Dermis microvascular lymphatic vessel endothelial cell (primary cell): ENCODE measurements at regions not wholly inside any gene's neighbourhood (a gene's known extent, or its start where the extent isn't known, plus 50 kb on each side); places are given as distances from the start of the nearest gene placed in this dataset.
"Not testable (repeated sequence)": the region's sequence is repeated elsewhere in the genome, so short reads cannot be mapped to it uniquely, and the experiment has no call there.

Source experiments
- DNase-seq, 2 donors: peaks; one replicate each; pipeline versions ENCODE4 v3.0.0 to v3.0.0-alpha.2; 2010; ENCODE audit warnings: low read depth in 2 of 2

DNA sequence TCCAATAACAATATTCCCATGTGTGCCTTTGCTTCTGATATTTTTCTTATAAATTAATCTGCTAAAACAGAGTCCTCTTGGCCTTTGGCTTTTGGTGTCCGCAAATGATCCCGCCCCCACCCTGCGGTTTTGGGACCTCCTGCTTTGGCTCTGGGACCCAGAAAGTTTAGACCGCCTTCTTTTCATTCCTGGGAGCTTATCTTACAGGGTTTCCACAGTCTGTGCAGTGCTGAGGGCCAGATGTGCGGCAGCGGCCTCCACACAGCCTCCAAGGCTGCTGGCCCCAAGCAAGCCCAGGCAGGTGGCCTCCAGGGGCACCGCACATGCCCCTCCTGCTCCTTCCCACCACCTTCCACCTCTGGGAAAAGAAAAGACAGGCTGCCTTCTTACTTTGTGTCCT lies 191.5 kb downstream of the ERCC6L2 start:
- DNase-seq, result no peak

DNA sequence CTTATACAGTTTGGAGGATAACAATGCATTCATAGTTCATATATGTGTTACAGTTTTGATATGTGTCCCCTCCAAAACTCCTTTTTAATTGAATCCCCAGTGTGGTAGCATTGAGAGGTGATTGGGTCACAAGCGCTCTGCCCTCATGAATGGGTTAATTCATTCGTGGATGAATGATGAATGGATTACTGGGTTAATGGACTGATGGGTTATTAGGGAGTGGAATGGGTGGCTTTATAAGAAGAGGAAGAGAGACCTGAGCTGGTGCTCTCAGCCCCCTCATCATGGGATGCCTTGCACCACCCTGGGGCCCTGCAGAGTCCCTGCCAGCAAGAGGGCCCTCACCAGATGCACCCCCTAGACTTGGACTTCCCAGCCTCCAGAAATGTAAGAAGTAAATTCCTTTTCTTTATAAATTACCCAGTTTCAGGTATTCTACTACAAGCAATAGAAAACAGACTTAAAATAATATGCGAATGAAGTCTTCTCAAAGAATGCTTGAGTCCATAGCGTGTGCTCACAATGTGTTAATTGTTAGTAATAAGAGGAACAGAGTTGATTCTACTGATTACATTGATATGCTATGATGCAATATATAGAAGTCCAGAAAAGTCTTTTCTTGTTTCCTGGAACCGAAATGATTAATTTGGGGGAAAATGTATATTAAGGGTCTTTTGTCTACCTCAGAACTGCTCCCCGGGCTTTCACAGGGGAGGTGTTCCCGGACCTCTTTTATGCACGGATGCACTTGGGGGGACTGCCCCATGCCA lies 190.2 kb downstream of the ERCC6L2 start:
- no peak for DNase-seq

DNA sequence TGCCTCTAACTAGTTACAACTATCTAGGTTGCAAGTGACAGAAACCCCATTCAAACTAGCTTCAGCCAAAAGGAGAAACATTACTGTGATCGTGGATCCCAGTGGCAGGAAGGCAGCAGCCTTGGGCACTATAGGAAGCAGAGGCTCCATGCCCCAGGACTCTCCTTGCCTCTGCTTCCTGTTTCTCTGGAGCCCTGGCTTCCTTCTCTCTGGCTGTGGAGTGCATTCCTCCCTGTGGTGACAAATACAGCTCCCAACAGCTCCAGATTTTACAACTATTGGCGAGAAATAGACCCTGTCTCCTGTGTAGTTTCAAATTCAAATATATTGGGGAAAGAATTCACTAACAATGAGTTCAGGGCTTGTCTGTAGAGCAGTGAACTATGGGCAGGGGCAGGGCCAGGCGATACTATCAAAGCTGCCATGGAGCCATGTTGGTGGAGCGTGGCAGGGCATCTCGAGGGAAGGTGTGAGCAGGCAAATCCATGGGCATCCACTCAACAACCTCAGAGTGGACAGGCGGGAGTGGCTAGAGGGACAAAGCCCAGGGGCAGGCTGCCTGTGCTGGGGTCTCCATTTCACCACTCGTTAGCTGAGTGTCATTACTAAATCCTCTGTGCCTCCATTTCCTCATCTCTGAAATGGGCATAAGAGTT lies 189.5 kb downstream of the ERCC6L2 start:
- DNase-seq, result peak in 1 of 2 donors; percentile 17

DNA sequence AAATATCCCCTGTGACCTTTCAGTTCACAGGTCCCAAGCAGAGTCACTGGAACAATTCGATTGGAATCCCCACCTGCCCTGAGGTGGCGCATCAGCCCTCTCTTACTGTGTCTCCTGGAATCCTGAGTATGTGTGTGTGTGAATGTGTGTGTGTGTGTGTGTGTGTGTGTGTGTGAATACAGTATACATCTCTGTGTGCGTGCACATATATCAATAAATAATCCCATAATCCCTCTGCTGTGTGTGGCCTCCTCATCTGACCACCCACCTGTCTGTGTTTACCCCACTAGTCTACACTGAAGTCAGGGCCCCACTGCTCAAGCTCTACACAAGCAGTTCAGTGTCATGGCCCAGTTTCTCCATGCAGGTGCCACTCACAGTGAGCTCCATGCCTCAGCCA lies 187.4 kb downstream of the ERCC6L2 start:
- DNase-seq, result no peak

DNA sequence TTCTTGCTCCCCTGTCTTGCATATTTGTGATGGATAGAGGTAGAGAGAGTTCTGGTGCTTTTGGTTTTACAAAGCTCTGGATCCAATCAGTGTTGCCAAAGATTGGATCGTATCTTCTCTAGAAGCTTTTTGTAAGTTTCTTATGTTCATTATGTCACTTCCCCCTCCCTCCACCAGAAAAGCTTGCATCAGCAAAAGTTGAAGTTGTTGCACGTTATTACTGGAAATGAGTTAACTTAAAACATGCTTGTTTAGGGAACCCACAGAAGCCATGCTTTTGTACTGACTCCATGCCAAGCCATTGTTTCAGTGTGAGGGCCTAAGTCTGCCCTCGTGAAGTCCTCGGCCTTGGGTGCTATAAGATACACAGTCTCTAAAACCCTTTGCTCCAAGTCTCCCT lies 186.5 kb downstream of the ERCC6L2 start:
- no peak for DNase-seq

DNA sequence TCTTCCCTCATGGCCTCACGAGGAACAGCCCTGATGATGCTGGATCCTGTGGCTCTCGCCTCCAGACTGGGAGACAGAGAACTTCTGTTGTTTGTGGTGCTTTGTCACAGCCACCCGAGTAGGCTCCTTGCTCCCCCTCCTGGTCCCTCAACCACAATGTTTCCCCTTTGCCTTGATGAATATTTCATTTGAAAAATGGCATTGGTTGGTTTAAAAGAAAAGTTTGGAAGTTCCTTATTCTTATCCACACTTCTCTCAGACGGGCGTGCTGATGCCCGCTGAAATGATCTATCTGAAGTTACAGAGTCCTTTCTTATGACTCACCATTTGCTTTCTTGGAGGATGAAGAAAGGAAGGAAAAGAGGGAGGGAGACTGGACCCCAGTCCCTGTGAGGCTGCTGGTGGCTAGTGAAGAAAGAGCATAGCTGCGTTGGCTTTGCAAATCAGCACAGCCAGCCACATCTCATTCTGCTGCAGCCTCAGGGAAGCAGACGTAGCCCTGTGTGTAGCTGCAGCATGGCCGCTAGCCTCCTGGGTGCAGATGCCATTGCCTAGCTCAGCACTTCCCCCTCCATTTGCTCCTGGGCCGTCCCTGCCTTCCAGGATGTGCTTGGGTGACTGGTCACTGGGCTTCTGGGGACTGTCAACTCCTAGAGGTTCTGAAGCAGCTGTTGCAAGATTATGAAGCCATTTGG lies 185.9 kb downstream of the ERCC6L2 start:
- DNase-seq, result peak; percentile 42 to 64

DNA sequence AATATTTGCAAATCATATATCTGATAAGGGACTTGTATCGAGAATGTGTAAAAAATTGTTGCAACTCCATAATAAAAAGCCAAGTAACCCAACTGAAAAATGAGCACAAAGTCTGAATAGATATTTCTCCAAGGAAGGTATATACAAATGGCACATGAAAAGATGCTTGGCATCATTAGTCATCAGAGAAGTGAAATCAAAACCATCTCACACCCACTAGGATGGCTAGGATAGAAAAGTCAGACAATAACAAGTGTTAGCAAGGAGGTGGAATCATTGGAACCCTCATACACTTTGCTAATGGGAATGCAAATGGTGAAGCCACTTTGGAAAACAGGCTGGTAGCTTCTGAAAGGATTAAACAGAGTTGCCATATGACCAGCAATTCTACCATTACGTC lies 182.7 kb downstream of the ERCC6L2 start:
- DNase-seq, result no peak

DNA sequence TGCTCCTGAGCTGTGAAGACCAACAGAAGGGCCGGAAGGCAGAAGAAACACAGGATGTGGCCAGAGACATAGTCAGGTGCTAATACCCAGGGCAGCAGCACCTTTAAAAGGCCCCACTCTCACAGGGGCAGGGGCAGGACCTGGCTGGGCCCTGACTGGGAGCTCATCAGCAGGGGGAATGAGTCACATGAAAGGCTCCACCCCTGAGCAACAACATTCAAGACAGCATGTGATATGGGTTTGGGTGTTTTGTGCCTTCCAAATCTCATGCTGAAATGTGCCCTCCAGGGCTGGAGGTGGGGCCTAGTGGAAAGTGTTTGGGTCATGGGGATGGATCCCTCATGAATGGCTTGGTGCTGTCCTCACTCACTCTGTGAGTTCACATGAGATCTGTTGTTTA lies 181.7 kb downstream of the ERCC6L2 start:
- DNase-seq, result no peak

DNA sequence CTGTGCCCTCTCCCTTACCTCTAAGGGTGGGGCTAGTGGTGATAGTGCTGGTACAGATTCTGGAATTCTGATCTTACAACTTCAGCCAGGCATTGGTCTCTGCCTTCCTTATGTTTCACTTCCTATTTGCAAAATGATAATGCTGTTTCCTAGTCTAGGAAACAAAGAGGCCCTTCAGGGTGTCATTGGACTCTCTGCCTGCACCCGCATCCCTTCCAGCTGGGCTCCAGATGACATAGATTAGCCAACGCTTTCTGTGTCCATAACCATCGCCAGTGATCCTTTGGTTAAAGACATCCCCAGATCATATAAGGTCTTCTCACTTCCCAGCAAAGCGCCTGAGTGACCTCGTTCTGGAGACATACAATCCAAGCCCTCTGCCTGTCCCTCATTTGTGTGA lies 180.7 kb downstream of the ERCC6L2 start:
- no peak for DNase-seq

DNA sequence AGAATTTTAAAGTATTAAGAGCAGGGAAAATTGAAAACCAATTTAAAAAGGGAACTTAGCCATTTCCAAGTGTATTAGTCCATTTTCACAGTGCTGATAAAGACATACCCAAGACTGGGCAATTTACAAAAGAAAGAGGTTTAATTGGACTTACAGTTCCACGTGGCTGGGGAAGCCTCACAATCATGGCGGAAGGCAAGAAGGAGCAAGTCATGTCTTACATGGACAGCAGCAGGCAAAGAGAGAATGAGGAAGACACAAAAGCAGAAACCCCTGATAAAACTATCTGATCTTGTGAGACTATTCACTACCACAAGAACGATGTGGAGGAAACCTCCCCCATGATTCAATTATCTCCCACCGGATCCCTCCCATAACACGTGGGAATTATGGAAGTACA lies 178.8 kb downstream of the ERCC6L2 start:
- DNase-seq, result not testable (repeated sequence)

DNA sequence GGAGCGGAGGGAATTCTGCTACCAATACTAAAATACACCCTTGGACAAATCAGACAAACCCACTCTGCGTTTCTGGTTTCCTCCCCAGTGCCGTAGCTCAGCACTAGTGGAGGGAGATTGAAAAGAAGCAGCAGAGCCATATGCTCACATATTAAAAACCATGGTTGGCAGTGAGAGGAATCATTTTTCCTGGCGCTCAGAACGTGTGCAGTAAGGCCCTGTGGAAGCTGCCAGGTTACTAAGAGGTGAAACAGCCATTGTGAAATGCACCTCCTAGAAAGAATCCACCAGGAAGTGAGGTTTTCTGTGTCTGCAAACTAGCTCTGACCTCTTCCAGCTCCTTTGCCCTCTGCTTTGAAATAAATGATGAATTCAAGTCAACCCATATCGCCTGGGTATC lies 177.2 kb downstream of the ERCC6L2 start:
- DNase-seq, result no peak

DNA sequence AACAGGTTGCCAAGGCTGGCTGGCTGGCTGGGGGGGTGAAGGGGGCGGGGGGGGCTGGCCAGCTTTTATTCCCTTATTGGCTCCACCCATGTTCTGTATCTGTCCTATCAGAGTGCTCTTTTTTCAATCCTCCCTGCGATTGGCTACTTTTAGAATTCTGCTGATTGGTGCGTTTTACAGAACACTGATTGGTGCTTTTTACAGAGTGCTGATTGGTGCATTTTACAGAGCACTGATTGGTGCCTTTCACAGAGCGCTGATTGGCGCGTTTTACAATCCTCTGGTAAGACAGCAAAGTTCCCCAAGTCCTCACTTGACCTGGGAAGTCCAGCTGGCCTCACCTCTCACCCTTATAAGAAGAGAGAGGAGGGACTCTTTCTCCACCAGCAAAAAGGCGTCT lies 175.9 kb downstream of the ERCC6L2 start:
- DNase-seq, result no peak

DNA sequence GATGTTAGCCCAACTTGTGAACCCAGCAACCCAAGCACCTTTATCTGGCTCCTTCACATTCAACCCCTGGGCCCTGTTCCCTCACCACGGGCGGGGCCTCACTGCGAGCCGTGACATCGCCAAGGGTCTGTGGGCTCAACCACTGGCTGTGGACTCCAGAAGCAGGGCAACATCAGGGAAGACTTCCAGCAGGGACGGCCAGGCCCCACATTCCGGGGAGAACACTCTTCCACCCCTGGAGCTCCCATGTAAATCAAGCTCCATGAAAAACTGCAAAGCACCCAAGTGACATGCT lies 175.3 kb downstream of the ERCC6L2 start:
- DNase-seq, result no peak

DNA sequence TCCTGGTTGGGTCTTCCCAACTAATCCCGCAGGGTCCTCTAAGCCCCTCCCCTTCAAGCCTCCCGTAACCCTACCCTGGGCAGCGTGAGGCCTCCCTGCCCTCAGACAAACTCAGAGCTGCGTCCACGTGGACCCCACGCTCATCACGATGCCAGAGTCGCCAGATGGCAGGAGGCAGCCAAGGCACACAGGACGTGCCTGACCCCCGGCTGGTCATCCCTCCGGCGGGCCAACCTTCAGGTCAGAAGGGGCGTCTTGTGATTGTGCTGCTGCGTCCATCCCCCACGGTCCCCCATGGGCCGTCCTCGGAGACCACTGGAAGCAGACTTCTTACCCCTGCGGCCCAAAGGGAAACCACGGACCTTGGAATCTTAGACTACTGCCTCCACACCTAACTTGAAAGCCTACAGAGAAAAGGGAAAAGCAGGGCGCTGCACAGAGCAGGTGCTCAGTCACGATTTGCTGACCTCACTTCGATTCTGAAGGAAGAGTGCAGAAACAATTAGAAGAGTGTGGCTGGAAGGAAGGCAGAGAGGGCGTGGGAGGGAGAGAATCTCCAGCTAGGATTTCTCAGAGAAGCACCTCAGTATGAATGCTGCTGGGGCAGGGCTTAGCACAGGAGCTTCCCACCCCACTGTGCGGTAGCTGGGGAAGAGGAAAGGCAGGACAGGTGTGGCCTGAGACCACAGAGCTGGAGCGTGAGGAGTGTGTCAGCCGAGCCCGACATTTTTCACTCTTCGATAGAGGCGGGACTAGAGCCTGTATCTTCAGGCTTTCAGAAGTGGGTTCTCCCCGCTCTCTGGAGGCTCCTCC lies 174.8 kb downstream of the ERCC6L2 start:
- no peak for DNase-seq

DNA sequence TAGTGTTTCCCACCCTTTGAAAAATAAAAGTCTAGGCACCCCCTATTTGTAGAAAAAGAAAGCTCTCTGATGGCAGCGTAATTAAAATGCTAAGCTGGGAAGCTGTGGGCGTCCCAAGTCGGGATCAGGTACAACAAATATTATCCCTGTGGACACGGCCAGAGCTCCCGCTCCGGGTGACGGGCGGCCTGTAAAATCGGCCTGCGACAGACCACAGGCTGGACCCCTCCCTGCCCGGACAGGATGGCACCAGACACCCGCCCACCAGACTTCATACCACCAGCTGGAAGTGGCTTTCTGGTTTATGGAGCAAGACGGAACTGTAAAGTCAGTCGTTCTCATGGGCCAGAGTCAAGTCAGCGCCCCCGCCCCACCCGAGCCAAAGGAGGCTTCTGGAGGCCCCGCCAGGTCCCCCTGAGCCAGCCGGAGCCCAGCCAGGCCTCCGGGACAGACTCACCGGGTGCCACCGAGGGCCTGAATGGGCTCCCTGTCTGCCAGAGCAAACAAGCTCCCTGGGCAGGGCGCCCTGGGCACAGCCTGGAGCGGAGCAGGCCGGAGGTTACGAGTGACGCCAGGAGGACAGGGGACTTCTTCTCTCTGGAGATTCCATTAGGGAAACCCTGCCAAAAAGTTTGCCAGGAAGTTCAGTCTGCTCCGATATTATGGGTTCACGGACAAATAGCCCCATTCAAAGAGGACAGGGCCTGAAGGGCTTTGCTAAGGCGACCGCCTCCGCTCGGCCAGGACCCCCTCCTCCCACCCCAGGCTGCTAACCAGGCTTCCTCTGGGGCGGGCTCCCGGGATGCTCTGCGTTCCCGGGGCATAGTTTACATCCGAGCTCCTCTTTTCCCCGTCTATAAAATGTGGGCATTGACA lies 173.7 kb downstream of the ERCC6L2 start:
- DNase-seq, result no peak

DNA sequence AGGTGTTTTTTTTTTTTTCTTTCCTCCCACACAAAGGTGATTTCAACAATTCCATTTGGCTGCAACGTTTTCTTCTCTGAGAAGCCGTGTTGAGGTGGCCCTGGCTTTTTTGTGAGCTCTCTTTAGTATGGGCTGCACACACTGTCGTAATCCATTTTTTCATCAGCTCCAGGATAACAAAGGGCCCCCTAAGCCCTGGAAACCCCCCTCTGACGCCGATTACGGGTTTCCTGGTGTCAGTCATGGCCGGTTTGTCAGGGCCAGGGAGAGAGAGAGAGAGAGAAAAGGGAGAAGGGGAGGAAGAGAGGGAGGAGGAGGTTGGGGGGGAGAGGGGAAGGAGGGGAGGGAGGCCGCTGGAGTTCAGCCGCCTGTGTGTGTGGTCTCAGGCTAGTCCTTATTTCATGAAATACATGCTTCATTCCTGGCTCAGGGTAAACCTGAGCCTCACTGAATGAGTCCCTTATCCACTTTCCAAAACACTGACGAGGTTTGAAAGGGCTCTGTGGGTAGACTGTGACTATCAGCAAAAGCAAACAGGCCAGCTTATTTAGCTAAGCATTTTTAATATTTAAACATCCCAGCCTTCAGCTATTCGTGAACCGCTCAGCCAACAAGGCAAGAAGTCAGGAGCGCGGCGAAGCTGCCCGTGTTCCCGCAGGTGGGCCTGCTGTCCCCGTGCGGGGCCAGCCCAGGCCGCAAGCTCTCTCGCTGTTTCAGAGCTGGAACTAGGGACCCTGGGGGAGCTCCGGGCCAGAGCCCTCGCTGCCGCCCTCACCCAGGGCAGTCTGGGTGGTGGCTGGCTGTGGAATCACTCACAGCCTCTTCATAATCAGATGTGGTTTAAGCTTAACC lies 172.8 kb downstream of the ERCC6L2 start:
- DNase-seq, result peak; percentile 52 to 62

DNA sequence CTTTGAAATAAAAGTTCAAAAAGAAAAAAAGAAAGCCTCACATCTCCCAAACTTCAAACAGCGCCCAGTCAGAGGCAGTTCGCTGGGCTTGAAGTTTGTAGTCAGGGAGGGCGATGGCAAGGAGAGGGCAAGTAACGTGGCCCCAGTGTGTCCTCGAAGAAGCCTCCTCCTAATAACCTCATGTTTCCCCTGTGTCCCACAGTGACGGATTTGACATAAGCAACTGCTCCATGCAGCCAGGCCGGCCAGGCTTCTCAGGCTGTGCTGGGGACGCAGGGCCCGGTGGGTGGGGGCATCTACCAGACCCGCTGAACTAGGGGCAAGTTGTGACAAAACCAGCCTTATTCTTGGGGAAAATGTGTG lies 172.2 kb downstream of the ERCC6L2 start:
- DNase-seq, result no peak

DNA sequence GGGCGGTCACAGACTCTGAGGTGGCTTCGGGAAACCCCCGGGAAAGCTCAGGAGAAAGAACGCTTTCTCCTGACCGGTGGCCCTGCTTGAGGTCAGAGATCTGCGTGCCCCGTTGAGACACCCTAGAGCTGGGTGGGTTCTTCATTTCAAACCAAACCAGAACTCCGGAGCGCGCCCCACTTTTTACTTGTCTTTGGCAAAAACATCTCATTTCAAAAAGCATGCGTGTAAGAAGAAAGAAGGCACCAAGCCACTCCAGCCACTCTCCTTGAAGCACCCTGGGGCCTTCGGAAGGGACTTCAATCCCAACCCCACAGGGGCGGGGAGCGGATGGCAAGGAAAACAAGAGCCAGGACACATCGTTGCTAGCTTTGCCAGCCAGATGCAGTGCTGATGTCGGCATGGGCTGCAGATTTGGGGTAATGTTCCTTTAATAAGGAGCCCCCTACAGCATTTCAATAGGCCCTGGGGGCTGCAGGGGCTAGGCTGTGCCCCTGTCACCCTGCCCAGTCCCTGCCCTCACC lies 171.7 kb downstream of the ERCC6L2 start:
- DNase-seq, result no peak

DNA sequence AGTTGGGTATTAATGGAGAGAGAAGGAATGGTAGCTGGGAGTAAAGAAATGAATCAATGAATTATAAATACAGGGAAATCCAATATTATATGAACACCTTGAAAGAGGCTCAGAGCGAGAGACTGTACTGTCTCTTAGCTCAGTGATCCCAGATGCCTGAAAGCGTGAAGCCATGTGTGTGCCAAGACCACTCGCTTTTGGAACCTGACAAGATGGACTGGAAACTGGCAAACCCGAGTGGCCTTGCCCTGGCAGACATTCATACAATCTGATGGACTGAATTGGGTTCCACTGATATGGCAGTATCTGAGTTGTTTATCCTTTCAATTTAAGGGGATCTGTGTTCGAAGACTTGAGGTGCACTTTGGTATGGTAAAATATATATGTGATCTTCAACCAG lies 170.3 kb downstream of the ERCC6L2 start:
- no peak for DNase-seq

DNA sequence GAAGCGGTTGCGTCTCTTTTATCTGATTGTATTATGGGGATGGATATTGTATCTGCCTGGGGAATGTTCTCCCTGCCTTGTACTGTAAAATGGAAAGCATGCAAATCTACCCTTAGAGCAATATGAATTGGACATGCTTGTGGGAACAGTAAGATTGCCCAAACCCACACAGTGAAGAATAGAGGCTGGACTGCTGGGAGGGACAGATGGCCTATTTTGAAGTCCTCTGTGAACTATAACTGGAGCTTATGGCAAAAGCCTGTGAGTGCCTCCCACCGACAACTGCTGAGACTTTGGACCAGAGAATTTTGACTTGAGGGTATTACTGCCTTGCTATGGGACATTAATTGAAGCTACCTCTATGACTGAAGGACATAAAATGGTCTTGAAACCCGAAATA lies 168.9 kb downstream of the ERCC6L2 start:
- no peak for DNase-seq
